ENCODE measurements at regions not wholly inside any gene's neighbourhood (a gene's known extent, or its start where the extent isn't known, plus 50 kb on each side); places are given as distances from the start of the nearest gene placed in this dataset.
"Not testable (repeated sequence)": the region's sequence is repeated elsewhere in the genome, so short reads cannot be mapped to it uniquely, and the experiment has no call there.

DNA sequence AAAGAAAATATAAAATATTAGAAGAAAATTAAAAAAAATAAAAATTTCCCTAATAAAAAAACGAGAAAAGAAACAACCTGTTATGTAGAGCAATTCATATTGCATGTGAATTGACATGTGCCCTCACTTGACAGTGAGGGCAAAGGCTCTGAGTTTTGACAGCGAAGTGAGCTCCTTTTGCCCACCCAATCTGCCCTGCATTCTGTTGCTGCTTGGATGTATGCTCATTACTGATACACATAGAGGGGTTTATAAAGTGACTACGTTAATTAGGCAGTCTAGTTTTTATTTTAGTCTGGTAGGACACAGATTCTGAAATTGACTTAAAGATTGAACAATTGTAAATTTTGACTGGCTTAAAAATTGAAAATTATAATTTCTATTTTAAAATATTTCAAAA, 949.4 kb downstream of the TLE4 start:
- no peak for DNase-seq

DNA sequence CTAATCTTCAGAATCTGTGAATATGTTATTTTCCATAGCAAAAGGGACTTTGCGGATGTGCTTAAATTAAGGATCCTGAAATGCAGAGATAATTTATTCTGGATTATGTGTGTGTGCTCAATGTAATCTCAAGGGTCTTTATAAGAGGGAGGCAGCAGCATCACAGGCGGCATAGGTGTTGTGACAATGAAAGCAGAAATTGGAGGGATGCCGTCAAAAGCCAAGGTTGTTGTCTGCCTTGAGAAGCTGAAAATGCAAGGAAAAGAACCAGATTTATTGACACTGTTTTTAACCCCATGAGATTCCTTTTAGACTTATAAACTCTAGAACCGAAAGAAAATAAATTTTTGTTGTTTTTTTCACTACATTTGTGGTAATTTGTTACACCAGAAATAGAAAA, 948.5 kb downstream of the TLE4 start:
- DNase-seq: no peak

DNA sequence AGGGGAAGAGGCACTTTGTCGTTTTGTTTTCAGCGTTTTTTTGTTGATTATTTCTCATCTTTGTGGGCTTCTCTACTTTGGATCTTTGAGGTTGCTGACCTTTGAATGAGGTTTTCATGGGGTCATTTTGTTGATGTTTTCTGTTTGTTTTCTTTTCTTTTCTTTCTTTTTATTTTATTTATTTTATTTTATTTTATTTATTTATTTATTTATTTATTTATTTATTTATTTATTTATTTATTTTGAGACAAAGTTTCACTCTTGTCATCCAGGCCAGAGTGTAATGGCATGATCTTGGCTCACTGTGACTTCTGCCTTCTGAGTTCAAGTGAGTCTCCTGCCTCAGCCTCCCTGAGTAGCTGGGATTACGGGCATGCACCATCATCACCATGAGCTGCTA, 946.7 kb downstream of the TLE4 start:
- DNase-seq: no peak

DNA sequence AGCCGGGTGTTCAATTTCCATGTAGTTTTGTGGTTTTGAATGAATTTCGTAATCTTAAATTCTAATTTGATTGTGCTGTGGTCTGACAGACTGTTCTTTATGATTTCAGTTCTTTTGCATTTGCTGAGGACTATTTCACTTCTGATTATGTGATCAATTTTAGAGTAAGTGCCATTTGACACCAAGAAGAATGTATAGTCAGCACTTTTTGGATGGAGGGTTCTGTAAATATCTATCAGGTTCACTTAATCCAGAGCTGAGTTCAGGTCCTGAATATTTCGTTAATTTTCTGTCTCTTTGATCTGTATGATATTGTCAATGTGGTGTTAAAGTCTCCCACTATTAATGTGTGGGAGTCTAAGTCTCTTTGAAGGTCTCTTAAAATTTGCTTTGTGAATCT, 944.9 kb downstream of the TLE4 start:
- DNase-seq: no peak

DNA sequence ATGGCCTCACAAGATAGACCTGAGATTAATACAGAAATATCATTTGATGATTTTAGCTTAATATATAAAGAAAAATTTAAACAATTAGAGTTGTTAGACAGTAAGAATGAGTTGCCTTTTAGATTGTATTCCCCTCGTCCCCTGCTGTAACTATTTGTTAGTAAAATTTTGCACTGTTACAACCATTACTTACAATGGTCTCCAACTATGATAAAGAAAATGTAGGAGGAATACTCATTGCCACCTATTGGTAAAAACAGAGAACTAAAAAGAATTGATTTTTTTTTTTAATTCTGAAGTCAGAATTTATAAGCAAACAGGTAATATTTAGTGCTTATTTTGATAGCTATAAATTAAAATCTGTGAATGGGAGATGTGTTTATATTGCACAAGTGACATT, 937.6 kb downstream of the TLE4 start:
- DNase-seq: no peak

DNA sequence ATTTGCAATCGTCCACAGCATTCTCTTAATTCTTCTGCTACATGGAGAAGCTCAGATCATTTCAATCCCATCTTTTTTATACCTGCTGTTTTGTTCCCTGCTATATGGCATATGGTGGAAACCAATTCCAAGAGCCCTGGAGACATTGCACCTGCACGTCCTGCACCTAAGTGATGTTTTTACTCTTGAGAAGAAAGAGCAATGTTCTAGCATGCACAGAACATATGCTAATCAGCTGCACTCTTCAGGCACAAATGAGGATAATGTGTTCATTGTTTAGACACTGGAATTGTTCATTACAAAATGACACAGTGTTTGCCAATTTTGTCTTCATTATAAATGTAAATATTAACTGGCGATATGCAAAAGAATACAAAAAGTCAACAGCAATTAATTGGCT, 935.8 kb downstream of the TLE4 start:
- DNase-seq: no peak

DNA sequence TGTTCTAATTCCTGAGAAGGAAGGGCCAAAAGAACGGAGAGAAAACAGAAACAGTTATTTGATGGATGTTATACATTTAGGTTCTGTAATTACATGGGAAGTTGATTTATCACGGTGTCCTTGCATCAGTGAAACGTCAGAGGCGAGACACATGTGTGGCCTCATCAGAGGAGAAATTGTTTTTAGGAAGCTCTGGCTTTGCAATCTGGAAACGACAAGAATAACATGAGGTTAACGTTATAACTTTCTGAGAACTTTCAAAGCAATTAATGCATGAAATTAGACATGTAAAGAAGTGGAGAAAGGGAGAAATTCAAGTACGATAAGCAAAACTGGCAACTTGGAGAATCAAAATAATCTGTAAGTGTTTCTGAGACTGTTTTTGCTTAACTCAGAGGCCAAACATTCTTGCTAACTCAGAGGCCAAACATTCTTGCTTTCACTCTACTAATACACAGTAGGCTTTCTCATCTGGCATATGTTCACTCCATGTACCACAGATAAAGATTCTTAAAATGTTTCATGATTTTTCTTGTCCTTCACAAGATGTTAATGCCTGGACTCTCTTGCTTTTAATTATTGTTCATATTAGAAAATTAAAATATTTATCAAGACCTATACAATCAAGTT, 933.0 kb downstream of the TLE4 start:
- DNase-seq: no peak

DNA sequence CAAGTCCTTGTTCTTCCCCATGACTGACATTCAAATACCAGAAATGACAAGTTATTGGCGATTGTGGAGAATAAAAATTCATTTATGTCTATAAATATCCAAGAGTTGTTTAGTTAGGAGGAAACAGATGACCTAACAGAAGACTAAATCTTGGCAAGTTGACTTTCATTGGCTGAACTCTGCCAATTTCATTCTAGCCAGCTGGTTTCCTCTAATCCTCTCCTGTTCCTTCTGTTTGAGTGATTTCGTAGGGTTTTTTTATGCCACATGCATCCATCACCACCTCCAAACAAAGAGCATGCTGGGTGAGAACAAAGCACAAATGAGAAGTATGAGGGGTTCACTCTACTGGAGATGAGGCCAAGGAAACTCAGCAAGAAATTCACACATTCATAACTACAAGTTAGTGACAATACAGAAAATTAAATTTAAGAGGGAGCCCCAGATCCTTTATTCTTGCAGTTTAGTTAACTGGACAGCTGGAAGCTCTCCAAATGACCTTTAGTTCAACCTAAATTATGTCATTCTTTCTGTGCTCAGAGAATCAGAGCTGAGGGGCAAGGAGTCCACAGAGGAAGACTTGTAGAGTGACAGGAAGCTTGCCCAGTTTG, 932.0 kb downstream of the TLE4 start:
- DNase-seq: peak; percentile 31

DNA sequence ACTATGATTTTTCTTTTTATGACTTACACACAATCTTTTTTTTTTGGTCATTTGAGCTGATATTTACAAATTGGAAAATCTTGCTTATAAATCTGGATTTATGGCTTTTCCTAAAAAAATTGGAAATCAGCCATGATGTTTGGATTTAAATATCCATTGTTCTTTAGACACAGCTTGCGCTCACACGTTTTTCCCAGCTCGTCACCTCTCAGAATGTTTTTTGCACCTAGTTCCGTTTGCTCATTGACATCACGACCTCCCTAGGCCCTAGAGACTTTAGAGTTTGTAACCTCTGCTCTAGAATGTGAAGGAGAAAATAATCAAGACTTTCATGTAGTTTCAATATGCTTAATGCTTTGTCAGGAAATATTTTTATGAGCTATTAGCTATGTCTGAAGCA, 930.5 kb downstream of the TLE4 start:
- DNase-seq: no peak

DNA sequence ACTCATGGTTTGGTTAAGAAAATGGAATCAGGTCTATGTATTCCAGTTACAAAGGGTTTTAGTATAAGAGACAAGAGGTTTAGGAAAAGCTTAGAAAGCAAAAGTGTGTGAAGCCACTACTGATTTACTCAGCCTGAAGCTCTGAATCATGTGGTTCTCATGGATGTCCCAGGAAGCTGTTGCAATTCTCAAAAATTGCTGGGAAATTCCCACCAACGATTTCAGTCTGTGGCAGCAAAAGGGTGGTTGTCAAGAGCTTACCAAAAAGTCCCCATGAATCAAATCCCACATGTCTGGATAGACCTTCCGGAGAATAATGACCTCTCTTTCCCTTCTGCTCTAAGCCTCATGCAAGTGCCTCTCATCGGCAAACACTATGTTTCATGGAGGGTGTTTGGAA, 929.9 kb downstream of the TLE4 start:
- DNase-seq: no peak

DNA sequence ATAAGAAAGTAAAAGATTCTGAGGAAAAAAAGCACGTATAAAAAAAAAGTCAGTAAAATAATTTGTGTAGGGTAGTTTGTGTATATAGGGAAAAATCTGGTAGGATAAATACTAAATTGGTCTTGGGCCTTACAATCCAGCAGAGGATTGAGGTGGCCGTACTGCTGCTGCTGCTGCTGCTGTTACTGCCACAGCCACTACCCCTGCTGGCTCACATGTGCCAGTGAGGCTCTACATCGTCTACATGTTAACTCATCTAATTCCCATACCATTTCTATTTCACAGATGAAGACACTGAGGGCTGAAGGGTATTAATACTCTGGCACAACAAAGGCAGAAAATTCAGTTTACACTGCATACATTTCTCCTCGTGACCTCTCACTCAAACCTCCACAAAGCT, 928.5 kb downstream of the TLE4 start:
- no peak for DNase-seq

DNA sequence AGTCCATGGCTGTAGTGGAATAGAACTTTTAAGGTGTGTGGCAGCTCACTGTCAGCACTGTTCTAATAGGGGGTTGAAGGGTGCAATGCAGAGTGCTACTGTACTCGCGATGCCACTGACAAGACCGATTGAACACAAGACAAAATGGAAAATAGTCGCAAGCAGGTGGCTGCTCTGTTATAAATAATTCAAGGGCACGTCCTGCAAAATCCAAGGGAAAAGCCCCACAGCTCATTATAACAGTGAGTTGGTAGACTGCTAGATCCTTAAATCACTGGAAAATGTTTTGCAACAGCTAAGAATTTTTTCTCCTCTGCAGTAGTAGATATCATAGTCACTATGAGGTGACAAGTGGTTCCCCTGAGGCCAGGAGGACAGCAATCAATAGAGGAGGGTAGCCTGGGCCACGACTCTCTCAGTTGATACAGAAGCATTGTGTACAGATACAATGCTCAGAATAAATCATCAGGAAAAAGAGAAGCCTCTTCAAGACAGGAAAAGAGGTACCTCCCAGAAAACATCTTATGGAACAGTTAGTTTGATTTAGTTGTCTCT, 926.3 kb downstream of the TLE4 start:
- DNase-seq: no peak

DNA sequence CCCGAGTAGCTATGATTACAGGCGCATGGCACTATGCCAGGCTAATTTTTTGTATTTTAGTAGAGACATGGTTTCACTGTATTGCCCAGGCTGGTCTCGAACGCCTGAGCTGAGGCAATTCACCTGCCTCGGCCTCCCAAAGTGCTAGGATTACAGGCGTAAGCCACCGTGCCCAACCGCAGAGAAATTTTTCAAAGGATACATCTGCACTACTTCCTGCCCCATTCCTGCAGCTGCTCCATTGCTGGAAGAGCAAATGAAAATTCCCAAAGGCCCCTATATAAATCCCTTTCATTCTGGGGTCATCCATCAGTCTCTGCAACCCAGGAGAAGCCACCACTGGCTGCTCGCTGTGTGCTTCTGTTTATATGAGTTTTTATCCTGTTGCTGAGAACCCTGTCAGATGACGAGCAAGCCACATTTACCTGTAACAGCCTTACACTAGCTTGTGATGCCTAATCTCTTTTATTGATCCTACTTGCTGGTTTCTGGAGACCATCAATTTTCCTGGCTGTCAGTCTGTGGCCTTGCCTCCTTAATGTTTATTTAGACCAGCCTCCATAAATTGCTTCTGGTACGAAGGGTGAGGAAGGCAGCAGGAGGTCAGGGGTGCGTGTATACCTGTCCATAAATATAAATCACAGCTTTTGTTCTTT, 925.3 kb downstream of the TLE4 start:
- no peak for DNase-seq

DNA sequence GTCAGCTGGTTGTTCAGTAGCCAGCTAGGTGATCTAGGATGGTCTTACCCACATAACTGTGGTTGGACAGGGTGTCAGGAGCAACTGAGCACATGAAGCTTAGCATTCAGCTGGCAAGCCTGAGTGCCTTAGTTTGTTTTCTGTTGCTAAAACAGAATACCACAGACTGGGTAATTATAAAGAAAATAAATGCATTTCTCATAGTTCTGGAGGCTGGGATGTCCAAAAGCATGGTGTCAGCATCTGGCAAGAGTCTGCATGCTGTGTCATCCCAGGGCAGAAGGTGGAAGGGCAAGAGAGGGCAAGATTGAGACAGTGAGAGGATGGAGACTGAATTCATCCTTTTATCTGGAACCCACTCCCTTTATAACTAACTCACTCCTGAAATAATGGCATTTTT, 921.5 kb downstream of the TLE4 start:
- DNase-seq: no peak

DNA sequence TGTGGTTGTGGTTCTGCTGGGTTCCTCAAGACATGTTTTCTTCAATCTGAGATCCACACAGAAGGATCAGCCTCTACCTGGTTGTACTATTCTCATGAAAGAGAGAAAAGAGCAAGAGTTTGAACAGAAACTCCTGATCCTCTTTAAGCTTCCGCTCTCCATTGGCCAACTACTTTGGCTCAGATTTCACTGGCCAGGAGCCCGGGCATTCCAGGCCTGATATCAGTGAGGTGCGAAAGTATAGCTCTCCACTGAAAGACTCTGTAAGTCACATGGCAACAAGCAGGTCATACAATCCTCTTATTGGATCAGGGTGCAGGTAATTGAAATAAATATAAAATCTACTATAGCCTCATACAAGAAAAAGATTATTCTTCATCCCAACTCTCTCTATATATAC, 920.5 kb downstream of the TLE4 start:
- no peak for DNase-seq

DNA sequence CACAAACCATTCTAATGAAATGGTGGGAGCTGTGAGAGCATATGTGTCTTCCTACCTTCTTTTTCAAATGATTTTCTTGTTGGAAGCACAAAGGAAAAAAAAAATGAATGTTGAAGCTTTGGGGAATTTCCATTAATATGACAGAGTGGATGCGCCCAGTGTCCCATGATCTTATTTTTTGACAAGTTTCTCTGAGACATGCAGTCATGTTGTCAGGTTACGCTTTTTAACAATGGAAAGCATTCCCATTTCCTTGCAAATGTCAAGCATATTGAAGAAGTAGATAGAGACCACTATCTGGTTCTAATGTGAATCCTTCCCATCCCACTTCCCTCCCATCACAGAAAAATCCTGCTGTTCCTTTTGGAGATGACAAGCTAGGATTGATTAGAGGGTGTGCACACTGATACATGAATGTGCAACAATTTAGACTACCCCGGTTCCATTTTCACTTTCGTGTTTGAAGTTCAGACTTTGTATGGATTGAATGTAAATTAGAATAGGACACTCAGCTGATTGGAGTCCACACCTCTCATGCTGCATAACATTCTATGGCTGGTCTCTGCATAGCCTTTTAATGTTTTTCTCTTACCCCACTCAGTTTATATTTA, 919.4 kb downstream of the TLE4 start:
- no peak for DNase-seq

DNA sequence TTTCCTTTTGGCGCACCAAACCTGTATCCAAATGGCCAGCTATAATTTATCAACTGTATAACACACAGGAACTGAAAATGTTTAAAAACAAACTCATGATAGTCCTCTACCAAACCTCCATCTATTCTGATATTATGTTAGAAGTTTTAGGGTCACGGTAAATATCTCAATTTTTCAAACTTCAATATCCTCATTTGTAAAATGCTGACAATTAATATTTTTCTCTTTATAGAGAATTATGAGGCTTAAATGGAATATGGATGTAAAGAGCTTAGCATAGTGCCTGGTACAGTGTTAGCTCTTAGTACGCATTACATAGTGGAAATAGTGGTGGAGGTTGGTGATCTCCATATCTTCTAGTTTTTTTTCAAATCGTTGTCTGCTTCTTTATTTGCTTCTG, 917.6 kb downstream of the TLE4 start:
- DNase-seq: no peak

DNA sequence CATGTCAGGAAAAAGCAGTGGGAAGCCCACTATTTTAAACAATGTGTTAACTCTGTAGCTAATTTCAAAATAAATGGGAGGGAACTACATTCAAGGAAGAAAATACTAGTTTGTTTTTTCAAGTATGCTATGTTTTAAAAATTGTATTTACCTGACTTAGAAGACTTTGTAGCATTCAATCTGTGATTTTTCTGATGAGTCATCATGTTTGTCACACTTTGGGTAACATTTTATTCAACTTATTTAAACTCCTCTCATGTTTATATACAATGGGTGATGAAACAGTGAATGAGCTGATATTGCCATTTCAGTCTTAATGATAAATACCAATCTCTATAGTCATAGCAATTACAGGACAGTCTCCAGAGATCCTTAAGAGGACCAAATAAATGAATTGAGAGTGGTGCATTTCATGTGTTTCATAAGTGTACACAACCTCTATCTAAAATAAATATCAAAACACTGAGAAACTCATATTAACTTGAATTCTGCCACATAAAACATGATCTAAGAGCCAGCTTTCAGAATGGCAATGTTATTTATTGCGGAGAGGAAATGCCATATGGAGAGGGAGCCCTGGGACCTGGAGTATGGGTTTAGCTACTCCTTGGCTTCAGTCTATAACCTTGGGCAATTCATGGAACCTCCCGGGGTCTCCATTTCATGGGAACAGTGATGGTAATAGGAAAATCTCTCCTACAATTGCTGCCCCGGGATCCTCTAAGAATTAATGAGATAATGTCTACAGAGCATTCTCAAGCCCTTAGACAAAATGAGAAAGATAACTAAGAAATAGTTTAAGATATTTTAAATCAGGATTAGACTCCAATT, 913.9 kb downstream of the TLE4 start:
- DNase-seq: no peak

DNA sequence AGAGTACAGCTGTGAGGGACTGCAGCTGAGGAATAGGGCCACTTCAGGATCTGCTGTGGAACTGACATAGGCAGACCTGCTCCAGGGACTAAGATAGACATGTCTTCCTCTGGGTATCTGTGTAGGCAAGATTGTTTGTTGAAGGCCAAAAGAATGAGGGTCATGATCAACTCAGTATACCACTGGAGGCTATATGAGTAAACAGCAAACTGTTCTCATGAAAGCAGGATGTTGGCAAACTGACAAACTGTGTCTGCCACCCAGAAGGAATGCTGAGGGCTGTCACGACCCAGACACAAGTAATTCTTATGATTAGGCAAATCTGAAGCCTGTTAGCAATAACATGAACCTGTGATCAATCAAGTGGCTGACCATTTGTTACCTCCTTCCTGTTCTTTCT, 910.5 kb downstream of the TLE4 start:
- not testable (repeated sequence) for DNase-seq

DNA sequence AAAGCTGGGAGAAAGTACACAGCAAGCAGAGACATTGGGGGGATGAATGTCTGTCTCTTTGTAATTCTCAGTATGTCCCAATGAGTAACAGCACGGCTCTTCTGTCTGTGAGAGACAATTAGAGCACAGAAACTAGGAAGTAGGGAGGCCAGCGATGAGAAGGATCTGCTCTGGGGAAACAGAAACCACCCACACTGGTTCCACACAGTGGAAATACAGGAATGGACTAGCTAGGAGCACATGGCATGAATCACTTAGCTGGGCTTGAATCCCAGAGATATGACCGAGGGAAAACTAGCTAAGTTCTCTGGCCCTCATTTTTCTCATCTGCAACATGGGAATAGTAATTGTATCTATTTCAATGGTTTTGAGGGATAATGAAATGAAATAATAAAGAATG, 895.9 kb downstream of the TLE4 start:
- DNase-seq: no peak

DNA sequence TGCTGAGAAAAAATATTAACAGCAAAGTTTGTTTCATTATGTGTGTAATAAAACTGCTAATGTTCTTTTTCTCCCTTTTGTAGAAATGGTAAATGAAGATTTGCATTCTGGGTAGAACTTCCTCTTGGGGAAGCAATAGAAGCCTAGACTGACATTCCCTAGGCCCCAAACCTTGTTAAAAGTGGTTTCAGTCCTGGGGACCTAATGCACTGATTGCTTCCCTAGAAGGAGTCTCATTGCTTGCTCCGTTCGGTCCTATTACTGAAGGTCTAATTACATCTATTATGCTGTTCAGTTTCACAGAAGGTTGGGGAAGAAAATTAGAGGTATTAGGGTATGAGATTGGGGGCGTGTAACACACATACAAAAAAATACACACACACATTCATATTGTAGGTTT, 893.8 kb downstream of the TLE4 start:
- no peak for DNase-seq

DNA sequence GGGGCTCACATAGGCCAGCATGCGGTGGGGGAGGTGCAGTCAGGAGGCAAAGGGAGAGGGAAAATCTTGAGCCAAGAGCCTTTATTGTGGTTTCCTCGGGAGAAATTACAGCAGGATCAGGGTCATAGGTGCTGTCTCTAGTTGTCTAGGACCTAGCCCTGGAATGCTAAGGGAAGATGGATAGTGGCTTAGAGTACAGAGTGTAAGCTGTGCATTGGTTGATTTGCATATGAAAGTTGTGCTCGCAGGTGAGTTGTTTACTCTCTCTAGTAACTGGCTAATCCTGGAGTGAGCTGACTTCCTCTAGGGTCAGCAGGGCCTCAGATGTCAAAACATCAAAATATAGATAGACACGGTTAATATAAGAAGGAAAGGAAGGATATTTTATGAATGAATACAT, 877.7 kb downstream of the TLE4 start:
- no peak for DNase-seq

Data from left kidney (tissue), 1 donor.